ENCODE measurements at regions not wholly inside any gene's neighbourhood (a gene's known extent, or its start where the extent isn't known, plus 50 kb on each side); places are given as distances from the start of the nearest gene placed in this dataset.

- H3K27me3 Mint-ChIP-seq (ENCODE audit: low read depth in 2 of 2), result peaks cover 14 to 20% of the 10 kb centered on the region in 2 donors
- Histone ChIP-seq H3K36me3 (ENCODE audit: control insufficient read depth, insufficient read depth, low read length) (no peaks in the 10 kb centered on the region), H3K27ac (ENCODE audit: low read length) (no peak overlapping the region), H3K4me1 (ENCODE audit: control insufficient read depth, insufficient read depth, low read length) (no peaks in the 10 kb centered on the region), H3K27me3 (ENCODE audit: control insufficient read depth, insufficient read depth, low read length) (no peaks in the 10 kb centered on the region), H3K9me3 (ENCODE audit: control insufficient read depth, insufficient read depth, low read length) (peaks cover 6% of the 10 kb centered on the region), H3K4me3 (ENCODE audit: low read length) (no peak overlapping the region)
- no peaks in the 10 kb centered on the region for H3K9me3 Mint-ChIP-seq
- no peak overlapping the region for H3K4me3 Mint-ChIP-seq
- no peaks in the 10 kb centered on the region for H3K36me3 Mint-ChIP-seq
- no peak overlapping the region for H3K27ac Mint-ChIP-seq
- H3K4me1 Mint-ChIP-seq, result peaks cover 0 to 5% of the 10 kb centered on the region in 2 donors
- intact Hi-C loops (cut with micrococcal nuclease), result no loop called here
- WGBS (ENCODE audit: insufficient coverage), result 72% methylated on average over 8 of the region's 8 CpGs
- no peak for ATAC-seq
- DNase-seq, result no peak
- no peak for TF ChIP-seq CTCF (IDR thresholded peaks at IDR 0.05)
Measured at GRCh38 chr21:35818597-35818996, 241.7 kb downstream of the SETD4 start.

- Histone ChIP-seq H3K4me3 (ENCODE audit: low read length) (no peak overlapping the region), H3K9me3 (ENCODE audit: control insufficient read depth, insufficient read depth, low read length) (peaks cover 6% of the 10 kb centered on the region), H3K4me1 (ENCODE audit: control insufficient read depth, insufficient read depth, low read length) (no peaks in the 10 kb centered on the region), H3K27me3 (ENCODE audit: control insufficient read depth, insufficient read depth, low read length) (no peaks in the 10 kb centered on the region), H3K27ac (ENCODE audit: low read length) (no peak overlapping the region), H3K36me3 (ENCODE audit: control insufficient read depth, insufficient read depth, low read length) (no peaks in the 10 kb centered on the region)
- H3K4me1 Mint-ChIP-seq, result peaks cover 0 to 5% of the 10 kb centered on the region in 2 donors
- peaks cover 15 to 27% of the 10 kb centered on the region in 2 donors for H3K27me3 Mint-ChIP-seq (ENCODE audit: low read depth in 2 of 2)
- no peaks in the 10 kb centered on the region for H3K9me3 Mint-ChIP-seq
- 91% methylated on average over 5 of the region's 5 CpGs for WGBS (ENCODE audit: insufficient coverage)
- intact Hi-C loops (cut with micrococcal nuclease), result no loop called here
- ATAC-seq (no peak), DNase-seq (no peak)
- H3K4me3 Mint-ChIP-seq, result no peak overlapping the region
- TF ChIP-seq CTCF (IDR thresholded peaks at IDR 0.05), result no peak
- no peak overlapping the region for H3K27ac Mint-ChIP-seq
- no peaks in the 10 kb centered on the region for H3K36me3 Mint-ChIP-seq
Measured at GRCh38 chr21:35814858-35815619, 245.3 kb downstream of the SETD4 start.

GRCh38 chr21:35812679-35813078 lies 247.6 kb downstream of the SETD4 start:
- Mint-ChIP-seq H3K4me1 (no peaks in the 10 kb centered on the region), H3K9me3 (no peaks in the 10 kb centered on the region), H3K36me3 (no peaks in the 10 kb centered on the region), H3K27me3 (ENCODE audit: low read depth in 2 of 2) (peaks cover 18 to 51% of the 10 kb centered on the region in 2 donors), H3K27ac (no peak overlapping the region), H3K4me3 (no peak overlapping the region)
- no peak overlapping the region for H3K4me3 ChIP-seq (ENCODE audit: low read length)
- 91% methylated on average over 5 of the region's 9 CpGs for WGBS (ENCODE audit: insufficient coverage)
- H3K27ac ChIP-seq (ENCODE audit: low read length), result no peak overlapping the region
- DNase-seq (no peak), ATAC-seq (no peak)
- no peak for TF ChIP-seq CTCF (IDR thresholded peaks at IDR 0.05)
- no peaks in the 10 kb centered on the region for H3K4me1 ChIP-seq (ENCODE audit: control insufficient read depth, insufficient read depth, low read length)
- intact Hi-C loops (cut with micrococcal nuclease), result no loop called here
- no peaks in the 10 kb centered on the region for H3K27me3 ChIP-seq (ENCODE audit: control insufficient read depth, insufficient read depth, low read length)
- H3K36me3 ChIP-seq (ENCODE audit: control insufficient read depth, insufficient read depth, low read length), result no peaks in the 10 kb centered on the region
- H3K9me3 ChIP-seq (ENCODE audit: control insufficient read depth, insufficient read depth, low read length), result no peaks in the 10 kb centered on the region

All from natural killer cell (primary cell).